Activated naive CD8-positive, alpha-beta T cell treated with anti-CD3 and anti-CD28 coated beads, Interleukin-2, amount 50 U/mL, for 16 hours (primary cell): ENCODE measurements at regions not wholly inside any gene's neighbourhood (a gene's known extent, or its start where the extent isn't known, plus 50 kb on each side); places are given as distances from the start of the nearest gene placed in this dataset.
"Not testable (repeated sequence)": the region's sequence is repeated elsewhere in the genome, so short reads cannot be mapped to it uniquely, and the experiment has no call there.

Experiments used
- DNase-seq: peaks from one replicate; pipeline ENCODE4 v3.0.0-alpha.2; 2020; ENCODE audit warnings: low read depth, low spot score

GRCh38 chr15:96200357-96200967 lies 130.0 kb upstream of the NR2F2 start:
- no peak for DNase-seq

- no peak for DNase-seq
Observed at GRCh38 chr15:96201696-96202095, 128.8 kb upstream of the NR2F2 start.

GRCh38 chr15:96205588-96205987 lies 124.9 kb upstream of the NR2F2 start:
- not testable (repeated sequence) for DNase-seq

GRCh38 chr15:96207377-96208006 lies 123.0 kb upstream of the NR2F2 start:
- no peak for DNase-seq

GRCh38 chr15:96209285-96209735 lies 121.2 kb upstream of the NR2F2 start:
- DNase-seq: no peak

GRCh38 chr15:96213045-96213444 lies 117.5 kb upstream of the NR2F2 start:
- DNase-seq: no peak

- no peak for DNase-seq
Observed at GRCh38 chr15:96213896-96214295, 116.6 kb upstream of the NR2F2 start.

- DNase-seq: not testable (repeated sequence)
Observed at GRCh38 chr15:96216481-96216880, 114.0 kb upstream of the NR2F2 start.

GRCh38 chr15:96217983-96218382 lies 112.5 kb upstream of the NR2F2 start:
- no peak for DNase-seq

- DNase-seq: no peak
Observed at GRCh38 chr15:96218623-96219455, 111.7 kb upstream of the NR2F2 start.

- DNase-seq: no peak
Observed at GRCh38 chr15:96219681-96220080, 110.8 kb upstream of the NR2F2 start.

GRCh38 chr15:96220657-96221056 lies 109.8 kb upstream of the NR2F2 start:
- no peak for DNase-seq

GRCh38 chr15:96222981-96223380 lies 107.5 kb upstream of the NR2F2 start:
- no peak for DNase-seq

- DNase-seq: no peak
Observed at GRCh38 chr15:96223939-96224338, 106.6 kb upstream of the NR2F2 start.

GRCh38 chr15:96225642-96226259 lies 104.7 kb upstream of the NR2F2 start:
- no peak for DNase-seq

- DNase-seq: no peak
Observed at GRCh38 chr15:96230526-96231181, 99.8 kb upstream of the NR2F2 start.

GRCh38 chr15:96232335-96232734 lies 98.2 kb upstream of the NR2F2 start:
- no peak for DNase-seq

- no peak for DNase-seq
Observed at GRCh38 chr15:96234109-96234892, 96.2 kb upstream of the NR2F2 start.

- no peak for DNase-seq
Observed at GRCh38 chr15:96237002-96237401, 93.5 kb upstream of the NR2F2 start.

- DNase-seq: no peak
Observed at GRCh38 chr15:96242761-96243160, 87.7 kb upstream of the NR2F2 start.

- no peak for DNase-seq
Observed at GRCh38 chr15:96243701-96244100, 86.8 kb upstream of the NR2F2 start.
